H1 (cell line): ENCODE measurements at regions not wholly inside any gene's neighbourhood (a gene's known extent, or its start where the extent isn't known, plus 50 kb on each side); places are given as distances from the start of the nearest gene placed in this dataset.

Experiments
- FOSL1 ChIP-seq: IDR thresholded peaks from 2 replicates; pipeline ENCODE4 v1.6.1; 2011; ENCODE audit warnings: mild to moderate bottlenecking, low read depth, low read length, moderate library complexity; ENCODE audit not compliant: insufficient read depth
- KDM1A ChIP-seq: fragments of 200-600, 300-600 bp; sonication (generic); IDR thresholded peaks from 2 replicates; pipeline ENCODE4 v1.7.1; 2016; ENCODE audit warnings: mild to moderate bottlenecking, low read length, borderline replicate concordance
- NRF1 ChIP-seq: IDR thresholded peaks from 2 replicates; pipeline ENCODE4 v1.6.1; 2011; ENCODE audit warnings: mild to moderate bottlenecking, low read depth, low read length, improper control_type of control experiment
- SUZ12 ChIP-seq: fragments of 200-600 bp; sonication (generic); IDR thresholded peaks from 2 replicates; pipeline ENCODE4 v1.6.1; 2012; ENCODE audit warnings: mild to moderate bottlenecking, inconsistent platforms, low read length, moderate library complexity, mixed read lengths

DNA sequence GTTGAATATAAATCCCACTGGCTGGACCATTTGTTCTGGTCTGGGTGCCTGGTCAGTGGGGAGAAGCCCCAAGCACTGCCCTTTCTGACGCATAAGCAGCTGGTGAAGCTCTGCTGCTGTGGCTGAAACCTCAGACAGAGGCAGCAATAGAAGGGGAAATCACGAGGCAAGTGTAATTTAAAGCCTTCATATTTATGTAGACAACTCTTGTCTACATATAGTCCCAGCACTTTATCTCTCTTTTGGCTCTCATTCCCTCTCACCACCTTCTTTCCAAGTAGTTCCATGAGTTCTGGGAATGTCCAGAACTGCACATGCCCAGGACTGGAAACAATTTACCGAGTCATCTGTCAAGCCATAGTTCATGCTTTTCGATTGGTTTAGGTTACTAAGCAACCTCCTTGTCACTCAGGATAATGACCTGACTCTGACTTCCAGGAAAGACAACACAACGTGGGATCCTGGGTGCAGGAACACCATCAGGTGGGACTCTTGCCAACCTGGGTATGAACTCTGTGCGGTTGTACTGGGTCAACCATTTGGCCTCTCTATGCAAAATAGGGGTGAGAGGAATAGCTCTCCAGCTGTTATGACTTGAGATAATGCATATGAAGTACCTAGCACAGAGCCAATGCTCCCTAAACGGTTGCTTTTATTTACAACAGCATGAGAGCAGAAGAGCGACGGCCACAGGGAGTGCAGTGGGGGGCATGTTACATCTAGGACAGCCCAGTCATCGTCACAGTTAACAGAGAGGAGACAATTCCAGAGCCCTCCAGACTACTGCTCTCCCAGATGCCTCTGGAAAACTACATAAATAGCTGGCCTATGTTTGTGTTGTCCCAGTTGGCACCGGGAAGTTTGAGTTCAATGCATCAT, 321.9 kb downstream of the FOXO1 start (continued):
- TF ChIP-seq KDM1A: no peak
- no peak for TF ChIP-seq NRF1
- no peak for TF ChIP-seq SUZ12
- no peak for TF ChIP-seq FOSL1
